HCT116 (cell line): ENCODE measurements at regions not wholly inside any gene's neighbourhood (a gene's known extent, or its start where the extent isn't known, plus 50 kb on each side); places are given as distances from the start of the nearest gene placed in this dataset.

Experiments used
- ATAC-seq: fragments of 200-7000 bp; cut with Tn5 transposase; 2 replicates; pipeline ENCODE4 v1.9.1; 2020; ENCODE audit warnings: mild to moderate bottlenecking, moderate library complexity
- BruUV-seq: library from RNA; stranded (reverse); fragments of 400-500 nt; replicated peaks from 2 replicates; lab custom pipeline; 2021; lab: Mats Ljungman, UMichigan
- CTCF ChIA-PET: fragments of 300-600 bp; sonication (Branson Sonifier 250); formaldehyde crosslinking; loops from one replicate; lab custom pipeline; 2021; ENCODE audit warnings: antibody characterized with exemption; lab: Charles Lee
- POLR2A ChIA-PET: fragments of 300-600, 350-600 bp; sonication (Branson Sonifier 250); formaldehyde crosslinking; loops from one replicate; lab custom pipeline; 2021; ENCODE audit warnings: antibody characterized with exemption; lab: Charles Lee
- RAD21 ChIA-PET, 2 experiments: fragments of 300-600 bp; sonication (Branson Sonifier 250); formaldehyde crosslinking; loops; one replicate each; lab custom pipeline; 2023; ENCODE audit warnings: low total read pairs in 2 of 2; ENCODE audit not compliant: uncharacterized antibody in 2 of 2, unreplicated experiment in 2 of 2, low non-redundant PET in 1 of 2; lab: Charles Lee
- DNase-seq: peaks from one replicate; pipeline ENCODE4 v3.0.0-alpha.2; 2010; ENCODE audit warnings: low read depth, low spot score
- H2AFZ ChIP-seq: fragments of 200-600 bp; shearing (Covaris generic), sonication (generic); 2 replicates; pipeline ENCODE4 v1.6.1; 2017; ENCODE audit warnings: low read depth, mixed run types, mixed read lengths, antibody characterized with exemption, low read length; ENCODE audit not compliant: poor library complexity, severe bottlenecking
- H3K27ac ChIP-seq: 2 replicates; pipeline ENCODE4 v1.5.1; 2012; ENCODE audit warnings: low read depth, low read length
- H3K27me3 ChIP-seq: fragments of 200-600 bp; sonication (generic); 2 replicates; pipeline ENCODE4 v1.6.1; 2016; ENCODE audit warnings: mixed run types, low read length, mixed read lengths; ENCODE audit not compliant: insufficient read depth
- H3K36me3 ChIP-seq, 2 experiments: fragments of 200-500 bp in 1 of 2; fragments of 200-600 bp in 1 of 2; sonication (Bioruptor generic) in 1 of 2; sonication (generic) in 1 of 2; 2 replicates each; pipeline versions ENCODE4 v1.5.1 to v1.6.1; 2014 to 2016; ENCODE audit warnings: low read length in 2 of 2, inconsistent platforms in 1 of 2, mixed read lengths in 1 of 2, mixed run types in 1 of 2; ENCODE audit not compliant: insufficient read depth in 2 of 2, control insufficient read depth in 1 of 2
- H3K4me1 ChIP-seq, 2 experiments: fragments of 200-600 bp in 1 of 2; sonication (generic) in 1 of 2; 2 replicates each; pipeline versions ENCODE4 v1.5.1 to v1.6.1; 2012 to 2017; ENCODE audit warnings: low read length in 2 of 2, inconsistent platforms in 1 of 2, mild to moderate bottlenecking in 1 of 2, mixed read lengths in 1 of 2, mixed run types in 1 of 2, moderate library complexity in 1 of 2; ENCODE audit not compliant: insufficient read depth in 2 of 2, control insufficient read depth in 1 of 2
- H3K4me2 ChIP-seq: fragments of 200-600 bp; sonication (generic); 2 replicates; pipeline ENCODE4 v1.6.1; 2017; ENCODE audit warnings: mixed run types, low read length, mixed read lengths
- H3K4me3 ChIP-seq, 2 experiments: fragments of 200-600 bp in 1 of 2; sonication (generic) in 1 of 2; replicated peaks in 1 of 2; 2 replicates each; pipeline ENCODE4 v1.5.1; 2011 to 2016; ENCODE audit warnings: low read length in 2 of 2, control low read depth in 1 of 2, low read depth in 1 of 2, mild to moderate bottlenecking in 1 of 2, mixed read lengths in 1 of 2, mixed run types in 1 of 2
- H3K79me2 ChIP-seq: fragments of 200-600 bp; sonication (generic); 2 replicates; pipeline ENCODE4 v1.6.1; 2017; ENCODE audit warnings: mild to moderate bottlenecking, mixed run types, low read length, moderate library complexity, mixed read lengths; ENCODE audit not compliant: insufficient read depth
- H3K9ac ChIP-seq: fragments of 200-600 bp; sonication (generic); 2 replicates; pipeline ENCODE4 v1.6.1; 2016; ENCODE audit warnings: low read length, mixed read lengths
- H3K9me2 ChIP-seq: fragments of 200-600 bp; sonication (generic), shearing (Covaris generic); 2 replicates; pipeline ENCODE4 v1.6.1; 2017; ENCODE audit warnings: mixed run types, mild to moderate bottlenecking, moderate library complexity; ENCODE audit not compliant: insufficient read depth
- H3K9me3 ChIP-seq, 2 experiments: fragments of 200-500 bp in 1 of 2; fragments of 200-600 bp in 1 of 2; sonication (Bioruptor generic) in 1 of 2; sonication (generic) in 1 of 2; 2 replicates each; pipeline ENCODE4 v1.6.1; 2014 to 2017; ENCODE audit warnings: low read length in 2 of 2, mixed read lengths in 2 of 2, inconsistent platforms in 1 of 2, low read depth in 1 of 2, mild to moderate bottlenecking in 1 of 2, mixed run types in 1 of 2, moderate library complexity in 1 of 2; ENCODE audit not compliant: control insufficient read depth in 1 of 2, insufficient read depth in 1 of 2
- H4K20me1 ChIP-seq: fragments of 200-600 bp; sonication (generic), shearing (Covaris generic); 2 replicates; pipeline ENCODE4 v1.6.1; 2017; ENCODE audit warnings: mixed run types, mild to moderate bottlenecking, moderate library complexity; ENCODE audit not compliant: insufficient read depth
- CBX3 ChIP-seq: IDR thresholded peaks from 2 replicates; pipeline ENCODE4 v1.6.1; 2012; ENCODE audit warnings: low read depth
- CEBPB ChIP-seq: IDR thresholded peaks from 2 replicates; pipeline ENCODE4 v1.6.1; 2012; ENCODE audit warnings: low read depth
- EGR1 ChIP-seq: IDR thresholded peaks from 2 replicates; pipeline ENCODE4 v1.6.1; 2012; ENCODE audit warnings: low read depth
- ELF1 ChIP-seq: IDR thresholded peaks from 2 replicates; pipeline ENCODE4 v1.6.1; 2012; ENCODE audit warnings: low read depth, borderline replicate concordance
- EZH2 ChIP-seq: fragments of 200-600 bp; sonication (generic); IDR thresholded peaks from 2 replicates; pipeline ENCODE4 v1.6.1; 2017; ENCODE audit warnings: antibody characterized with exemption, mixed run types
- POLR2A ChIP-seq: IDR thresholded peaks from 2 replicates; pipeline ENCODE4 v1.7.0; 2011; ENCODE audit warnings: borderline replicate concordance; ENCODE audit not compliant: insufficient read depth, insufficient read length; ENCODE audit errors: extremely low read depth
- POLR2AphosphoS5 ChIP-seq: IDR thresholded peaks from 2 replicates; pipeline ENCODE4 v1.6.1; 2011; ENCODE audit warnings: mild to moderate bottlenecking, low read depth, low read length, moderate library complexity
- RAD21 ChIP-seq: IDR thresholded peaks from 2 replicates; pipeline ENCODE4 v1.6.1; 2012; ENCODE audit warnings: low read depth, mild to moderate bottlenecking
- SIN3A ChIP-seq: IDR thresholded peaks from 2 replicates; pipeline ENCODE4 v1.6.1; 2012; ENCODE audit warnings: low read depth
- SP1 ChIP-seq: IDR thresholded peaks from 2 replicates; pipeline ENCODE4 v1.6.1; 2012; ENCODE audit warnings: low read depth
- SRF ChIP-seq: IDR thresholded peaks from 2 replicates; pipeline ENCODE4 v1.6.1; 2012; ENCODE audit warnings: low read depth
- TCF7L2 ChIP-seq: IDR thresholded peaks from 2 replicates; pipeline ENCODE4 v1.7.0; 2011; ENCODE audit warnings: borderline replicate concordance, inconsistent platforms; ENCODE audit not compliant: insufficient read depth, insufficient read length; ENCODE audit errors: extremely low read depth
- ZFX ChIP-seq: fragments of 450-650 bp; IDR thresholded peaks from 2 replicates; pipeline ENCODE4 v1.6.1; 2017
- intact Hi-C: fragments of 100-400 bp; cut with micrococcal nuclease; formaldehyde crosslinking; loops from 2 replicates; pipeline ENCODE4 v1.10.0; 2022
- TF ChIP-seq, protein P1 (sequence below): IDR thresholded peaks from 2 replicates; pipeline ENCODE4 v1.6.1; 2012
- TF ChIP-seq, protein P2 (sequence below): IDR thresholded peaks from 2 replicates; pipeline ENCODE4 v1.6.1; 2012; ENCODE audit warnings: low read depth
- TF ChIP-seq, protein P3 (sequence below): IDR thresholded peaks from 2 replicates; pipeline ENCODE4 v1.6.1; 2011; ENCODE audit warnings: mild to moderate bottlenecking, low read length, moderate library complexity; ENCODE audit not compliant: insufficient replicate concordance; ENCODE audit errors: extremely low read depth

DNA sequence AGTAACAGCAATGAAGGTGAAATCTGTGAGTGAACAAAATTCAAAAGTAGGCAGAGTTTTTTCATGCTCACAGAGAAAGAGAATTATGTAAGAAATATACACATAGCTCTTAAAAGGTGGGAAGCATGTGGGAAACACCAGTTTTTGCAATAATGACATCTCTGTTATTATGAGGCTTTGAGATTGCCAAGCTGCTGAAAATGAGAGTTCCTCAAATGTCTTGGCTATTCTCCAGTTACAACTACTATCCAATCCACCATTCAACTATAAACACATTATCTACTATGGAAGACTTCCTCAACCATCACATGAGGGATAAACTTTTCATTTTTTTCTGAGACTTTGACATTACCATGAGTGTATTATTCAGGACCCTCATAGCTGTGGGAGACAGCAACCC lies 420.8 kb upstream of the ACTBL2 start:
- no peaks in the 10 kb centered on the region for H3K36me3 ChIP-seq
- BruUV-seq, result no TSS peak
- no peak overlapping the region for H2AFZ ChIP-seq
- no peaks in the 10 kb centered on the region for H3K79me2 ChIP-seq
- no peak overlapping the region for H3K4me3 ChIP-seq
- no peak for DNase-seq
- no peak overlapping the region for H3K27ac ChIP-seq
- H3K4me2 ChIP-seq, result no peak overlapping the region
- ChIA-PET RAD21 (no interaction called here), CTCF (interaction anchor here (0.9 kb wide), 1 partner anchor 124 kb away, joined by 3 read pairs; no protein-coding TSS in a partner anchor), POLR2A (no interaction called here)
- H3K27me3 ChIP-seq, result no peaks in the 10 kb centered on the region
- TF ChIP-seq RAD21 (no peak), CEBPB (no peak), ZFX (no peak), POLR2AphosphoS5 (no peak), ELF1 (no peak), EZH2 (no peak), SIN3A (no peak), TCF7L2 (no peak), SRF (no peak), SP1 (no peak), POLR2A (no peak), CBX3 (no peak), EGR1 (no peak)
- TF ChIP-seq, protein P1, sequence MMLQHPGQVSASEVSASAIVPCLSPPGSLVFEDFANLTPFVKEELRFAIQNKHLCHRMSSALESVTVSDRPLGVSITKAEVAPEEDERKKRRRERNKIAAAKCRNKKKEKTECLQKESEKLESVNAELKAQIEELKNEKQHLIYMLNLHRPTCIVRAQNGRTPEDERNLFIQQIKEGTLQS, result no peak
- TF ChIP-seq, protein P2, sequence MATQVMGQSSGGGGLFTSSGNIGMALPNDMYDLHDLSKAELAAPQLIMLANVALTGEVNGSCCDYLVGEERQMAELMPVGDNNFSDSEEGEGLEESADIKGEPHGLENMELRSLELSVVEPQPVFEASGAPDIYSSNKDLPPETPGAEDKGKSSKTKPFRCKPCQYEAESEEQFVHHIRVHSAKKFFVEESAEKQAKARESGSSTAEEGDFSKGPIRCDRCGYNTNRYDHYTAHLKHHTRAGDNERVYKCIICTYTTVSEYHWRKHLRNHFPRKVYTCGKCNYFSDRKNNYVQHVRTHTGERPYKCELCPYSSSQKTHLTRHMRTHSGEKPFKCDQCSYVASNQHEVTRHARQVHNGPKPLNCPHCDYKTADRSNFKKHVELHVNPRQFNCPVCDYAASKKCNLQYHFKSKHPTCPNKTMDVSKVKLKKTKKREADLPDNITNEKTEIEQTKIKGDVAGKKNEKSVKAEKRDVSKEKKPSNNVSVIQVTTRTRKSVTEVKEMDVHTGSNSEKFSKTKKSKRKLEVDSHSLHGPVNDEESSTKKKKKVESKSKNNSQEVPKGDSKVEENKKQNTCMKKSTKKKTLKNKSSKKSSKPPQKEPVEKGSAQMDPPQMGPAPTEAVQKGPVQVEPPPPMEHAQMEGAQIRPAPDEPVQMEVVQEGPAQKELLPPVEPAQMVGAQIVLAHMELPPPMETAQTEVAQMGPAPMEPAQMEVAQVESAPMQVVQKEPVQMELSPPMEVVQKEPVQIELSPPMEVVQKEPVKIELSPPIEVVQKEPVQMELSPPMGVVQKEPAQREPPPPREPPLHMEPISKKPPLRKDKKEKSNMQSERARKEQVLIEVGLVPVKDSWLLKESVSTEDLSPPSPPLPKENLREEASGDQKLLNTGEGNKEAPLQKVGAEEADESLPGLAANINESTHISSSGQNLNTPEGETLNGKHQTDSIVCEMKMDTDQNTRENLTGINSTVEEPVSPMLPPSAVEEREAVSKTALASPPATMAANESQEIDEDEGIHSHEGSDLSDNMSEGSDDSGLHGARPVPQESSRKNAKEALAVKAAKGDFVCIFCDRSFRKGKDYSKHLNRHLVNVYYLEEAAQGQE, result no peak
- TF ChIP-seq, protein P3, sequence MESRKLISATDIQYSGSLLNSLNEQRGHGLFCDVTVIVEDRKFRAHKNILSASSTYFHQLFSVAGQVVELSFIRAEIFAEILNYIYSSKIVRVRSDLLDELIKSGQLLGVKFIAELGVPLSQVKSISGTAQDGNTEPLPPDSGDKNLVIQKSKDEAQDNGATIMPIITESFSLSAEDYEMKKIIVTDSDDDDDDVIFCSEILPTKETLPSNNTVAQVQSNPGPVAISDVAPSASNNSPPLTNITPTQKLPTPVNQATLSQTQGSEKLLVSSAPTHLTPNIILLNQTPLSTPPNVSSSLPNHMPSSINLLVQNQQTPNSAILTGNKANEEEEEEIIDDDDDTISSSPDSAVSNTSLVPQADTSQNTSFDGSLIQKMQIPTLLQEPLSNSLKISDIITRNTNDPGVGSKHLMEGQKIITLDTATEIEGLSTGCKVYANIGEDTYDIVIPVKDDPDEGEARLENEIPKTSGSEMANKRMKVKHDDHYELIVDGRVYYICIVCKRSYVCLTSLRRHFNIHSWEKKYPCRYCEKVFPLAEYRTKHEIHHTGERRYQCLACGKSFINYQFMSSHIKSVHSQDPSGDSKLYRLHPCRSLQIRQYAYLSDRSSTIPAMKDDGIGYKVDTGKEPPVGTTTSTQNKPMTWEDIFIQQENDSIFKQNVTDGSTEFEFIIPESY, result no peak
- intact Hi-C loops, result no loop called here
- no peaks in the 10 kb centered on the region for H3K9me2 ChIP-seq
- no peaks in the 10 kb centered on the region for H3K4me1 ChIP-seq
- no peak for ATAC-seq
- H3K9me3 ChIP-seq, result no peaks in the 10 kb centered on the region
- no peak overlapping the region for H3K9ac ChIP-seq
- no peaks in the 10 kb centered on the region for H4K20me1 ChIP-seq
